Activated T-helper 1 cell treated with anti-CD3 and anti-CD28 coated beads, Interleukin-12 subunit alpha, Interleukin-12 subunit beta, Interleukin-2, Interleukin-4 antibody, amounts not matched to agents 30 ng/mL and 10 ng/mL and 1 ng/mL, durations not matched to agents 14 hours and 24 hours and 36 hours (primary cell): ENCODE measurements at regions not wholly inside any gene's neighbourhood (a gene's known extent, or its start where the extent isn't known, plus 50 kb on each side); places are given as distances from the start of the nearest gene placed in this dataset.
"Not testable (repeated sequence)": the region's sequence is repeated elsewhere in the genome, so short reads cannot be mapped to it uniquely, and the experiment has no call there.

Experiments
- DNase-seq: peaks from one replicate; pipeline ENCODE4 v3.0.0; 2021; ENCODE audit warnings: low spot score
- H3K27ac Mint-ChIP-seq: one replicate; pipeline ENCODE4 v1.8.0; 2021; ENCODE audit warnings: mild to moderate bottlenecking, mixed read lengths
- H3K27me3 Mint-ChIP-seq: one replicate; pipeline ENCODE4 v1.8.0; 2022; ENCODE audit warnings: mild to moderate bottlenecking, moderate library complexity, mixed read lengths; ENCODE audit not compliant: insufficient read depth
- H3K36me3 Mint-ChIP-seq: one replicate; pipeline ENCODE4 v1.8.0; 2021; ENCODE audit warnings: low read depth, mixed read lengths
- H3K4me1 Mint-ChIP-seq: one replicate; pipeline ENCODE4 v1.8.0; 2021; ENCODE audit warnings: low read depth, mixed read lengths
- H3K4me3 Mint-ChIP-seq: one replicate; pipeline ENCODE4 v1.8.0; 2021; ENCODE audit warnings: mild to moderate bottlenecking, moderate library complexity, mixed read lengths
- H3K9me3 Mint-ChIP-seq: one replicate; pipeline ENCODE4 v1.8.0; 2021; ENCODE audit warnings: mixed read lengths
- intact Hi-C: fragments of 100-400 bp; cut with micrococcal nuclease; formaldehyde crosslinking; loops from one replicate; pipeline ENCODE4 v1.15.1; 2024

GRCh38 chr7:82534684-82535083 is 91.1 kb upstream of the CACNA2D1 start:
- H3K27me3 Mint-ChIP-seq: no peaks in the 10 kb centered on the region
- H3K4me3 Mint-ChIP-seq: no peak overlapping the region
- H3K9me3 Mint-ChIP-seq: no peaks in the 10 kb centered on the region
- no peaks in the 10 kb centered on the region for H3K4me1 Mint-ChIP-seq
- intact Hi-C loops: no loop called here
- H3K36me3 Mint-ChIP-seq: no peaks in the 10 kb centered on the region
- no peak for DNase-seq
- H3K27ac Mint-ChIP-seq: no peak overlapping the region

- no peaks in the 10 kb centered on the region for H3K4me1 Mint-ChIP-seq
- no peak for DNase-seq
- no peaks in the 10 kb centered on the region for H3K9me3 Mint-ChIP-seq
- no peaks in the 10 kb centered on the region for H3K36me3 Mint-ChIP-seq
- intact Hi-C loops: no loop called here
- no peak overlapping the region for H3K27ac Mint-ChIP-seq
- H3K4me3 Mint-ChIP-seq: no peak overlapping the region
- H3K27me3 Mint-ChIP-seq: peaks cover 2% of the 10 kb centered on the region
Observed at GRCh38 chr7:82530361-82530760, 86.8 kb upstream of the CACNA2D1 start.

- DNase-seq: no peak
- H3K27me3 Mint-ChIP-seq: peaks cover 2% of the 10 kb centered on the region
- H3K4me3 Mint-ChIP-seq: no peak overlapping the region
- intact Hi-C loops: no loop called here
- no peaks in the 10 kb centered on the region for H3K36me3 Mint-ChIP-seq
- no peaks in the 10 kb centered on the region for H3K9me3 Mint-ChIP-seq
- no peak overlapping the region for H3K27ac Mint-ChIP-seq
- H3K4me1 Mint-ChIP-seq: no peaks in the 10 kb centered on the region
Observed at GRCh38 chr7:82528577-82529310, 85.2 kb upstream of the CACNA2D1 start.

GRCh38 chr7:82527851-82528250 is 84.3 kb upstream of the CACNA2D1 start:
- no peaks in the 10 kb centered on the region for H3K36me3 Mint-ChIP-seq
- H3K4me1 Mint-ChIP-seq: no peaks in the 10 kb centered on the region
- no peaks in the 10 kb centered on the region for H3K9me3 Mint-ChIP-seq
- H3K27ac Mint-ChIP-seq: no peak overlapping the region
- intact Hi-C loops: no loop called here
- DNase-seq: no peak
- peaks cover 2% of the 10 kb centered on the region for H3K27me3 Mint-ChIP-seq
- H3K4me3 Mint-ChIP-seq: no peak overlapping the region

GRCh38 chr7:82521906-82522445 is 78.4 kb upstream of the CACNA2D1 start:
- intact Hi-C loops: no loop called here
- Mint-ChIP-seq H3K27me3 (no peaks in the 10 kb centered on the region), H3K9me3 (no peaks in the 10 kb centered on the region), H3K27ac (no peak overlapping the region), H3K4me3 (no peak overlapping the region), H3K4me1 (no peaks in the 10 kb centered on the region), H3K36me3 (no peaks in the 10 kb centered on the region)
- DNase-seq: no peak

- no peak overlapping the region for H3K27ac Mint-ChIP-seq
- H3K4me1 Mint-ChIP-seq: no peaks in the 10 kb centered on the region
- no peak overlapping the region for H3K4me3 Mint-ChIP-seq
- H3K36me3 Mint-ChIP-seq: no peaks in the 10 kb centered on the region
- H3K27me3 Mint-ChIP-seq: no peaks in the 10 kb centered on the region
- H3K9me3 Mint-ChIP-seq: no peaks in the 10 kb centered on the region
- intact Hi-C loops: no loop called here
- no peak for DNase-seq
Observed at GRCh38 chr7:82517050-82517449, 73.5 kb upstream of the CACNA2D1 start.

- intact Hi-C loops: no loop called here
- DNase-seq: no peak
- no peak overlapping the region for H3K4me3 Mint-ChIP-seq
- H3K27ac Mint-ChIP-seq: no peak overlapping the region
- H3K4me1 Mint-ChIP-seq: no peaks in the 10 kb centered on the region
- H3K9me3 Mint-ChIP-seq: no peaks in the 10 kb centered on the region
- H3K36me3 Mint-ChIP-seq: no peaks in the 10 kb centered on the region
- H3K27me3 Mint-ChIP-seq: no peaks in the 10 kb centered on the region
Observed at GRCh38 chr7:82511542-82511941, 68.0 kb upstream of the CACNA2D1 start.

- no peaks in the 10 kb centered on the region for H3K36me3 Mint-ChIP-seq
- intact Hi-C loops: no loop called here
Observed at GRCh38 chr7:82507976-82508677, 64.5 kb upstream of the CACNA2D1 start.

GRCh38 chr7:82507365-82507975 is 63.9 kb upstream of the CACNA2D1 start:
- H3K4me1 Mint-ChIP-seq: no peaks in the 10 kb centered on the region
- no peak for DNase-seq
- H3K4me3 Mint-ChIP-seq: no peak overlapping the region
- no peak overlapping the region for H3K27ac Mint-ChIP-seq
- H3K36me3 Mint-ChIP-seq: no peaks in the 10 kb centered on the region
- H3K27me3 Mint-ChIP-seq: no peaks in the 10 kb centered on the region
- H3K9me3 Mint-ChIP-seq: peaks cover 7% of the 10 kb centered on the region
- intact Hi-C loops: no loop called here

More at GRCh38 chr7:82507976-82508677, 64.5 kb upstream of the CACNA2D1 start:
- Mint-ChIP-seq H3K27me3 (no peaks in the 10 kb centered on the region), H3K9me3 (peaks cover 7% of the 10 kb centered on the region), H3K27ac (no peak overlapping the region), H3K4me1 (no peaks in the 10 kb centered on the region), H3K4me3 (no peak overlapping the region)
- no peak for DNase-seq

- no peak for DNase-seq
- H3K4me3 Mint-ChIP-seq: no peak overlapping the region
- intact Hi-C loops: no loop called here
Observed at GRCh38 chr7:82506702-82507101, 63.1 kb upstream of the CACNA2D1 start.

GRCh38 chr7:82506208-82506607 is 62.6 kb upstream of the CACNA2D1 start:
- no peak overlapping the region for H3K4me3 Mint-ChIP-seq
- intact Hi-C loops: no loop called here
- H3K36me3 Mint-ChIP-seq: no peaks in the 10 kb centered on the region
- no peaks in the 10 kb centered on the region for H3K27me3 Mint-ChIP-seq
- peaks cover 9% of the 10 kb centered on the region for H3K9me3 Mint-ChIP-seq
- no peak for DNase-seq
- no peaks in the 10 kb centered on the region for H3K4me1 Mint-ChIP-seq
- H3K27ac Mint-ChIP-seq: no peak overlapping the region

More at GRCh38 chr7:82506702-82507101, 63.1 kb upstream of the CACNA2D1 start:
- Mint-ChIP-seq H3K4me1 (no peaks in the 10 kb centered on the region), H3K27me3 (no peaks in the 10 kb centered on the region), H3K36me3 (no peaks in the 10 kb centered on the region), H3K27ac (no peak overlapping the region), H3K9me3 (peaks cover 7% of the 10 kb centered on the region)

GRCh38 chr7:82501346-82501745 is 57.8 kb upstream of the CACNA2D1 start:
- Mint-ChIP-seq H3K27me3 (no peaks in the 10 kb centered on the region), H3K4me1 (no peaks in the 10 kb centered on the region), H3K4me3 (no peak overlapping the region), H3K9me3 (peaks cover 14% of the 10 kb centered on the region), H3K36me3 (no peaks in the 10 kb centered on the region), H3K27ac (no peak overlapping the region)
- no peak for DNase-seq
- intact Hi-C loops: no loop called here

GRCh38 chr7:82499546-82499945 is 56.0 kb upstream of the CACNA2D1 start:
- peaks cover 12% of the 10 kb centered on the region for H3K9me3 Mint-ChIP-seq
- H3K27me3 Mint-ChIP-seq, DNase-seq, intact Hi-C loops, H3K4me1 Mint-ChIP-seq, H3K4me3 Mint-ChIP-seq, H3K36me3 Mint-ChIP-seq, H3K27ac Mint-ChIP-seq: not testable (repeated sequence)
